NOMO-1 (cell line): ENCODE measurements at regions not wholly inside any gene's neighbourhood (a gene's known extent, or its start where the extent isn't known, plus 50 kb on each side); places are given as distances from the start of the nearest gene placed in this dataset.
"Not testable (repeated sequence)": the region's sequence is repeated elsewhere in the genome, so short reads cannot be mapped to it uniquely, and the experiment has no call there.

ENCODE experiments used
- DNase-seq, 2 experiments: peaks; one replicate each; lab custom pipeline; 2025; ENCODE audit not compliant: unreplicated experiment in 2 of 2; lab: John Stamatoyannopoulos, UW

DNA sequence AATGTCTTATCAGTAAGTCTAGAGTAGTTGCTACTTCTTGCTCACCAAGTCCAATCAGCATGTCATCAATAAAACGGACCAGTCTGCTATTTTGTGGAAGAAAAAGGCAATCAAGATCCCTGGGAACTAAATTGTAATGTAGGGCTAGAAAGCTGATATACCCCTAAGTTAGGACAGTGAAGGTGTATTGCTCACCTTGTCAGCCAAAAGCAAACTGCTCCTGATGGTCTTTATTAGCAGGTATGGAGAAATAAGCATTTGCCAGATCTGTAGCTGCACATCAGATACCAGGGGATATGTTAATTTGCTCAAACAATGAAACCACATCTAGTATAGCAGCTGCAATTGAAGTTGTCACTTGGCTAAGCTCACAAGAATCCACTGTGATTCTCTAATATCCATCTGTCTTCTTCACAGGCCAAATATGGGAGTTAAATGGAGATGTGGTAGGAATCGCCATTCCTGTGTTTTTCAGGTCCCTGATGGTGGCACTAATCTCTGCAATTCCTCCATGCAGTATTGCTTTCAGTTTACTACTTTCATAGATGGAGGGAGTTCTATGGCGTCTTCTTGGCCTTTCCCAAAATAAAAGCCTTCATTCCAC lies 75.0 kb downstream of the TMEM237 start:
- no peak for DNase-seq

DNA sequence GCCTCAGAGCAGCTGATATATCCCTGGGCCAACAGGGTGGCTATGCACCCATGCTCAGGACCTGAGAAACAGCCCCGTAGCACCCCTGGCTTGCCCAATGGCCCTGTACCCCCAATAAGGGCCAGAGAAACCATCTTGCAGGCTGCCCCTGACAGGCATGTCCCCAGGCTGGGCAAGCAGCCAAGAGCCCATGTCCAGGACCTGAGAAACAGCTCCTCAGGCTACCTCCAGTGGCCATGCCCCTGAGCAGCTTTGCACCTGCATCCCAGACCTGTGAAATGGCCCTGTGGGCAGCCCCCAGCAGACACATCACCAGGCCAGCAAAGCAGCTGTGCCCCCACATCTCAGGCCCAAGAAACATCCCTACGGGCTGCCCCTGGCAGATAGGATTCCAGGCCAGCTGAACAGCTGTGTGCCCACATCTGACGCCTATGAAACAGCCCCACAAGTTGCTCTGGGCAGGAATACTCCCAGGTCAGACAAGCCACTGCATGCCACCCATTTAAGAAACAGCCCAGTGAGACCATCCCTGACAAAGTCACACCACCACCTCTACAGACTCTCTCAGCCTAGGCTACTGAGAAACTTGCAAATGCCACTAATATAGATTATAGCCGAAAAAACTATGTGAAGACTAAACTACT lies 84.1 kb downstream of the TMEM237 start:
- DNase-seq: no peak

- DNase-seq: peak in 1 of 2 experiments; percentile 34
Measured at GRCh38 chr2:201558665-201559064, 84.6 kb downstream of the TMEM237 start.

- no peak for DNase-seq
Measured at GRCh38 chr2:201558232-201558631, 85.1 kb downstream of the TMEM237 start.

GRCh38 chr2:201551901-201552300 lies 91.4 kb downstream of the TMEM237 start:
- no peak for DNase-seq

- DNase-seq: no peak
Measured at GRCh38 chr2:201546576-201546975, 95.0 kb downstream of the STRADB start.

- DNase-seq: no peak
Measured at GRCh38 chr2:201542291-201542690, 90.8 kb downstream of the STRADB start.

GRCh38 chr2:201539271-201539670 lies 87.7 kb downstream of the STRADB start:
- DNase-seq: not testable (repeated sequence)

- no peak for DNase-seq
Measured at GRCh38 chr2:201538025-201538424, 86.5 kb downstream of the STRADB start.

- DNase-seq: no peak
Measured at GRCh38 chr2:201536754-201537153, 85.2 kb downstream of the STRADB start.

GRCh38 chr2:201536046-201536445 lies 84.5 kb downstream of the STRADB start:
- no peak for DNase-seq

DNA sequence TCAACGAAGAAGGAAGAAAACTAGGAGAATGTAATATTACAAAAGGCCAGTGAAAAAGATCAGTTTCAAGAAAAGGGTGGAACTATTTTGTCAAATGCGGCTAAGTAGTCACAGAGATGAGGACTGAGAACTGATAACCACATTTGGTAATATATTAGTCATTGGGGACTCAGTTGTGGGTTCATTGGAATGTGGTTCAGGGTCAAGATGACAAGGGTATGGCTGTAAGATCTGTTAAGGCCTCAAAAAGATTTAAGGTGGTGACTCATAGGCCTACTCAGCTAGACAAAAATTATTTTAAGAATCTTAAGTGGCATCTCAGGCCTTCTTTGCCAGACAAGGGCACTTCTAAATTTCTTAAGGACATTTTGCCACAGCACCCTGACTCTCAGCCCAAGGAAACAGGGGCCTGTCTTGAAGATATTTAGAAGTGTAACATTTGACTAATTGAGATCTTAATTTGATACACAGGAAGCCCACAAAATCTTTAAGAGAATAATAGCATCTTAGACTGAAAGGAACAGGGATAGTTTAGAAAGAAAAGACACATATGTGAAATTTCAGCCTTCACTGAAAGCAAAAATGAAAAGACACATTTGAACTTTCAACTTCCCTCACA lies 81.3 kb downstream of the STRADB start:
- DNase-seq: no peak
